ENCODE measurements at regions not wholly inside any gene's neighbourhood (a gene's known extent, or its start where the extent isn't known, plus 50 kb on each side); places are given as distances from the start of the nearest gene placed in this dataset.
"Not testable (repeated sequence)": the region's sequence is repeated elsewhere in the genome, so short reads cannot be mapped to it uniquely, and the experiment has no call there.

GRCh38 chr3:174587137-174587536 lies 272.0 kb upstream of the NAALADL2 start:
- TF ChIP-seq CTCF (optimal IDR thresholded peaks at IDR 0.05 in 1 of 3, IDR thresholded peaks at IDR 0.05 in 1 of 3, conservative IDR thresholded peaks at IDR 0.05 in 1 of 3; ENCODE audit: extremely low read depth in 1 of 3, insufficient read depth in 2 of 3, low read length in 3 of 3); EZH2 (IDR thresholded peaks at IDR 0.05; ENCODE audit: low read length): not testable (repeated sequence)

All from keratinocyte (primary cell).